Midbrain (tissue), 1 donor: ENCODE measurements at regions not wholly inside any gene's neighbourhood (a gene's known extent, or its start where the extent isn't known, plus 50 kb on each side); places are given as distances from the start of the nearest gene placed in this dataset.

ENCODE experiments used
- DNase-seq: peaks from one replicate; lab custom pipeline; 2025; lab: John Stamatoyannopoulos, UW

DNA sequence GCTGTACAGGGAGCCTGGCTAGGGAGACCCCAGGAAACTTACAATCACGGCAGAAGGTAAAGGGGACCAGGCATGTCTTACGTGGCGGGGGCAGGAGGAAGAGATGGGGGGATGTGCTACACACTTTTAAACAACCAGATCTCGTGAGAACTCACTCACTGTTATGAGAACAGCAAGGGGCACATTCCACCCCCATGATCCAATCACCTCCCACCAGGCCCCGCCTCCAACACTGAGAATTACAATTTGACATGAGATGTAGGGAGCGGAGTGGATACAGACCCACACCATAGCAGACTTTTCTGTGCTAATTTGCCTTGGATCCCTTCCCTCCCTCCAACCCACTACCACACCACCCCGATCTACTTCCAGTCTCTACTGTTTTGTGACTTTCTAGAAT, 106.7 kb upstream of the PEG3 start:
- DNase-seq = no peak

- DNase-seq = no peak
Observed at GRCh38 chr19:56949626-56950025, 109.1 kb upstream of the PEG3 start.

- DNase-seq = no peak
Observed at GRCh38 chr19:56951672-56952071, 111.1 kb upstream of the PEG3 start.

GRCh38 chr19:56953470-56953869, 112.9 kb upstream of the PEG3 start:
- DNase-seq = no peak

DNA sequence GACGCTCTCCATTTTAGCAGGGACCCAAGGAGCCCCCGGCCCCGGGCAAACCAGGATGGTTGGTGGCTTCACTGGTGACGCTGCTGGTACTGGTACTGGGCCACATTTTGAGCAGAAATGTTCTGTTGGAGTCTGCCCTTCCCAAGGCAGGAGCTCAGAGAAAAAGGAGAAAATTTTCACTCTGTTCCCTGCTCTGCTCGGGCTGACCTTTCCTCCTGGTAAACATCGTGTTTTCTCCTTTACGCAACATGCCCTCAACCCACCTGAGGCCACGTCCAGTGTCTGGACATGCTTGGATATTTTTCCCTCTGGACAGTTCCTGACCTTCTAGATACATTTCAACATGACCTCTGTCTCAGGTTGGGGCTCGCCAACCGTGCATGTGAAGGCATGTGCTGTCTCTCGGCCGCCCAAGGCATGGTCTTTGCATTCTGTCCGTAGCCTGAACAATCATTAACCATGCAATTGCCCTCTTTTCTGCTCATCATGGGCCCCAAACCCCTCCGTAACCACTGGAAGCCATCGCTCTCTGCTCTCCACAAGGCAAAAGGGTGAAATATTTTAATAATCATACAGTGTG, 115.2 kb upstream of the PEG3 start:
- DNase-seq = no peak

DNA sequence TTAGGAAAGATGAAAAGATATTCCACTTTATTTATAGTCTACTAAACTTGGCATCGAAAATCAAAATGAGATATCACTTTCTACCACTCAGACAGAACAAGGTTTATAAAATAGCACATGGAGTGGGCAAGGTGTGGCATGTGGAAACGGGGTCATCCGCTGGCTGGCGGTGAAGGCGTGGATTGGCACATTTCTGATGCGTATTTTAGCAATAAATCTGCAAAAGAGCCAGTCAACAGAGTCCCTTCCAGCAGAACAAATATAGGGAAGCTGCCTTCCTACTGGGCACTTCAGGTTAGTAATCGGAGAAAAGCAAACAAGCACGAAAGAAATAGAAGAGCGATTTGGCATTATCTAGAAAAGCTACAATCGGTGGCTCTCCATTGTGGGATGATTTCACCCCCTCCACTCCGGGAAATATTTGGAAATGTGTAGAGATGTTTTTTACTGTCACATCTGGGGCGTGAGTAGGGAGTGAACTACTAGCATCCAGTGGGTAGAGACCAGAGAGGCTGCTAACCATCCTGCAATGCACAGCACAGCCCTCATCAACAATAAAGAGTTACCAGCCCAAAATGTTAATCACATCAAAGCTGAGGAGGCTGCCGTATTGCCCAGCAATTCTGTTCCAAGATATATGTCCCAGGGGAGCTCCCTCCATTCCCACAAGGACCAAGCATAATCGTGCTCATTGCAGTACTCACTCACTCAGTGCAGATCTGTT, 116.1 kb upstream of the PEG3 start:
- DNase-seq = no peak

DNA sequence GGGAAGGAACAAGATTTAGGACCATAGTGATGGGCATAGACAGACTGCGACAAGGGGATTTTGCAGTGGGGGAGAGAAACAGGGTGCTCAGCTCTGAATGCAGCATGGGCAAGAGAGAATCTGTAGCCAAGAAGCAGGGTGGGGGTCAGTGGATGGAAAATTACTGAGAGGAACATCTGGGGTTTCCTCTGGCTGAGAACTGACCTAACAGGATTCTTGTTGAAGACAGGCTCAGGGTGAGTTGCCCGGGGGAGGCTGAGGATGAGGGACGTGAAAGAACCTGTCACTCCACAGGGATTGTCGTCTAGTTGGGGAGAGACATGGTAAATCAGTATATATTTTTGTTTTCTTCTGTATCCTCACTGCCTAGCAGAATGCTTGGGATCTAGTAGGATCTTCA, 118.7 kb upstream of the PEG3 start:
- no peak for DNase-seq

- DNase-seq = no peak
Observed at GRCh38 chr19:56960959-56961543, 120.5 kb upstream of the PEG3 start.

DNA sequence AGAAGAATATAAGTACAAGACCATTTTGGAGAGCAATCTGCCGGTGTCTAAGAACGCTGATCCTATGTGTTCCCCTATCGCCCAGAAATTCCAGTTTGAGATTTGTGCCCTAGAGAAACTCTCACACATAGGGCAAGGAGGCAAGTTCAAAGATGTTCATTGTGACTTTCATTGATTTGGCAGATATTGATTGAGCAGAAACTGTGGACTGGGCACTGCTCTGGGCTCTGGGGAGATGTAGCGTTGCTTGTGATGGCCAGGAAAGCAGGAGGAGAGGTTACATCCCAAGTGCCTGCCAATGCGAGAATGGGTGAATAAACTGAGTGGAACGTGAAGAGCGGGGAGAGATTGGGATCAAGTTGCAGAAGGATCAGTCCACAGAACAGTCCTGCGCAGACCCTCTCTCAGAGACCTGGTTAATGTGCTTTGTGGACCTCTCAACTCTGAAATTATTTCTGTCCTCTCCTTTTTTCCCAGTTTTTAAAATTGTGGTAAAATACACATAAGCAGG, 123.9 kb upstream of the PEG3 start:
- no peak for DNase-seq

DNA sequence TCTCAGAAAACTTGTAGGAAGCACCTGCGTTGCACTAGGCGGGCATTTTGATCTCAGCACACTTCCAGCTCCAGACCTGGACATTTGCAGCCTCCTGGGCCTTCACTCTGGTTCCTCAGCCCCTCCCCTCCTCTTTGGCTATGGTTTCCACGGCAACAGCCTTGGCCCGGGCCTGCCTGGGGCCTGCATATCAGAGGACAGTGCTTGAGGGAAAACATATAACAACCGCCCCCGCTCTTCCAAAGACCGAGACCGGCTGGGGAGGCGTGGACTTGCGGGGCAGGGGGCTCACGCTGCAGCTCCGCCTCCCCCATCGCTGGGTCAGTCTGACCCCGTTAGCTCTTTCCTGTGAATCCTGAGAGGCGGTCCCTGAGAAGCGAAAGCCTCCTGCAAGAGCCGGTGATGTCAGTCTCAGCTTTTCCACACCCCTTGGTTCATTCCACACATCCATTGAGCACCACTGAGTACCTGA, 125.7 kb upstream of the PEG3 start:
- no peak for DNase-seq

GRCh38 chr19:56966697-56967299, 126.3 kb upstream of the PEG3 start:
- DNase-seq = no peak

- DNase-seq = no peak
Observed at GRCh38 chr19:56969156-56969555, 128.6 kb upstream of the PEG3 start.

DNA sequence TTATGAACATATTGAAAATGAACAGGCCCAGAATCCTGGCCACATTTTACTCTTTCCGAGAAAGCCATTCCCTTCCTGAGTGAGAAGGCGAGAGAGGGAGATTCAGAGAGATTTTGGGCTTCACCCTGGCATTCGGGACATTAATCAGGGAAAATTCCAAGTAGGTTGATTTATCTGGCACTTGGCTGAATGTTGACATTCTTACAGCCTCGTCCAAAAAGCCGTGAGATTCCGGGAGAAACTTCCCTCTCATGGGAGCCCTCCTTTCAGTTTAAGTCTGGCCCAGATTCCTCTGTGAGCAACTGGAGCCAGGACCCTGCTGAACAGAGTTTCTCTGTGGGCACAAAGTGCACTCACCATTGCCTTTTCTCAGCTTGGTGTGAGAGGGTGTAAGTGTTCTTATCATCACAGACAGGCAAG, 129.2 kb upstream of the PEG3 start:
- no peak for DNase-seq

DNA sequence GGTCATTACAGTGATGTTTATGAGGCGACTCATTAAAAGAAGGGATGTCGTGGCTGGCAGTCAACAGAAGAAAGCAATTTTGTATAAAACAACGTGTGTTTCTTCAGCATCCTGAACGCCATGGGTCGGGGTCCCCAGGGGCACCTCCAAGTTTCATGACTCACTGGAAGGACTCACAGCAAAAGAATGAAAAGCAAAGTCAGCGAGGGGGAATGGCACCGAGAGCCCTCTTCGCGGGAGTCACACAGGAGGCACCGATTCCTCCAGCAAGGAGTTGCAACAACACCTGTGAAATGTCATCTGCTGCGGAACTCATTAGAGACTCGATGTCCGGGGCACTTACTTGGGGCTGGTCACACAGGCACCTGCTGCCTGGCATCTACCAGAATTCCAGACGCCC, 130.7 kb upstream of the PEG3 start:
- no peak for DNase-seq

DNA sequence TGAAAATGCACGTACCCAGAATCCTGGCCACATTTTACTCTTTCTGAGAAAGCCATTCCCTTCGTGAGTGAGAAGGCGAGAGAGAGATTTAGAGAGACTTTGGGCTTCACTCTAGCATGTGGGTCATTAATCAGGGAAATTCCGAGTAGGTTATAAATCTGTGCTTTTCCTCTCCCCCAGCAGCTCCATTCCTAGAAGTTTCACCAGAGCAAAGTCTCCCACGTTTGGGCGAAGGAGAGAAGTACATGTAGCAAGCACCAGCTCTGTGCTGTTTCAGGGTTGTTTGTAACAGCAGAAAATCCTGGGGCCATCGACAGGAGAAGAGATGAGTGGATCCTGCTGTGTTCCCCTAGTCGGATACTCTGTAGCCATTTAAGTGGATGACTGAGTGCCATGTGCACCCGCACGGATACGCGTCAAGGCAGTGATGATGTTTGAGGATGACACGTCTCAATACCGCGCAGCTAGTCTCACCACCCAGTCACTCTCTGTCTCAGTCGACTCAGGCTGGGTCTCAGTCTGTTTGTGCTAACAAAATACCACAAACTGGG, 131.8 kb upstream of the PEG3 start:
- DNase-seq = no peak

DNA sequence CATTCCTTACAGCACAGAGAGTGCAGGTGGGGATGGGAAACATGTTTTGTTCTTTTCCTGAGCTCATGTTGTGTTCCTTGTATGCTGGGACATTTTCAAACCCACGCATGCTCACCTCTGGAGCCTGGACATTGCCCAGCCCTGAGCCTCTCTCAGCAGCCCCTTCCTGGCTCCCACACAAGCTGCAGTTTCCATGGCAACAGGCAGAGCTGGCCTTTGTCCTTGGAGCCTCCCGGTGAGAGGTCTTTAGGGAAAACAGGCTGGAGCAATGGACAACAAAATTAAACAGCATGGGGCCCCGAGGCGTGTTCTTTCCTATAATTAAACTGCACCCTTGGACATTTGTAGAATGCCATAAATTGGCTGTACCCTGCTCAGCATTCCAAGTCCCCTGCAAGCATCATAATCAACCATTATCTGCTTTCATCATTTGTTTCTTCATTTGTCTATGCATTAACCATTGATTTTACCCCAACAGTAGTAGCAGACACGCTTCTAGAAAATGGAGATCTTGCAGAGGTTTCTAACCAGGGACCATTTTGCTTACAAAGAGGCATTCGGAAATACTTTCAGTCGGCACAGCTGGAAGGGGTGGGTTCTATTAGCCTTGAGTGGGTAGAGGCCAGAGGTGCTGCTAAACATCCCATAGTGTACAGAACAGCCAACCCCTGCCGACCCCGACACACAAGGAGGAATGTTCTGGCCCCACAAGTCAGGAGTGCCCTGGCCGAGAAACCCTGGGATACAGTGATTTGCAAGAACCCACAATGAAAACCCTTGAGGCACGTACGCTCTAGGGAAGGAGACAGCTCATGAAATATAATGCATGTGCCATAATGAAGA, 133.4 kb upstream of the PEG3 start:
- no peak for DNase-seq

DNA sequence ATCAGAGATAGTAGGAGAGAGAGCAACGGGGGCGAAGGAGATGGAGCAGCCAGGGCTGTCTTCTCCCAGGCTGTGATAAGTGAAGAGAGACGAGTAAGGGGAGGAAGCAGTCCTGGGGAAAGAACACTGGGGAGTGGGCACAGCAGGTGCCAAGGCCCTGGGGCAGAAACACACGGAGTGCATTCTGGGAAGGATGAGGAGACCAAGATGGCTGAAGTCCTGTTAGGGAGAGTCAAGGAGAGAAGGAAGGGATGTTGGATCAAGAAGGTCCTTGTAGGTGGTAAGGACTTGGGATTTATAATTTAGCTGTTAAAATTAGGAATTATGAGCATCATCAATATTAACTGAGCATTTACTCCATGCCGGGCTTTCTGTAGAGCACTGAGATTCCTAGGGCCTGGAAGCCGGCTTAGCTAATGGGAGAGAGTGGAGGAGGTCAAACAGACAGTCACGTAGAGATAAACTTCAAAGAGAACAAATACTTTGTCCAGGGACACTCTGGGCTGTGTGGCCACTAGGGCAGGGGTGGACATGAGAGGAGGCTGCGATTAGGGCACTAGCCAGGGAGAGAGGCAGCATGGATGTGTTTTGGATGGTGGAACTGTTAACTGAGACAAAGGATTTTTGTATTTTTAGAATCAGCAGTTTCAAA, 134.2 kb upstream of the PEG3 start:
- DNase-seq = no peak

DNA sequence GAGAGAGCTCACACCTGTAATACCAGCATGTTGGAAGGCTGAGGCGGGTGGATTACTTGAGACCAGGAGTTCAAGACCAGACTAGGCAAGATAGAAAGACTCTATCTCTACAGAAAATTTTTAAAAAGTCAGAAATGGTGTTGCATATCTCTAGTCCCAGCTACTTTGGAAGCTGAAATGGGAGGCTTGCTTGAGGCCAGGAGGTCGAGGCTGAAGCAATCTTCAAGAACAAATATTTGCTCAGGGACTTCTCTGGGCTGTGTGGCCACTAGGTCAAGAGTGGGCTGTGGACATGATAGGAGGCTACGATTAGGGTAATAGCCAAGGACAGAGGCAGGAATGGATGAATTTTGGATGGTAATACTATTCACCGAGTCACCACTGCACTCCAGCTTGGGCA, 135.8 kb upstream of the PEG3 start:
- no peak for DNase-seq

- DNase-seq = no peak
Observed at GRCh38 chr19:56976995-56977906, 136.7 kb upstream of the PEG3 start.

GRCh38 chr19:56978023-56978565, 137.6 kb upstream of the PEG3 start:
- DNase-seq = no peak
